GM19452 (cell line): ENCODE measurements at regions not wholly inside any gene's neighbourhood (a gene's known extent, or its start where the extent isn't known, plus 50 kb on each side); places are given as distances from the start of the nearest gene placed in this dataset.
A peak's percentile ranks its signal among the peaks of the same experiment; 100 is the strongest.

Experiments
- ATAC-seq: cut with Tn5 transposase; IDR thresholded peaks from one replicate; pipeline ENCODE4 v1.9.1; 2021; ENCODE audit not compliant: unreplicated experiment

DNA sequence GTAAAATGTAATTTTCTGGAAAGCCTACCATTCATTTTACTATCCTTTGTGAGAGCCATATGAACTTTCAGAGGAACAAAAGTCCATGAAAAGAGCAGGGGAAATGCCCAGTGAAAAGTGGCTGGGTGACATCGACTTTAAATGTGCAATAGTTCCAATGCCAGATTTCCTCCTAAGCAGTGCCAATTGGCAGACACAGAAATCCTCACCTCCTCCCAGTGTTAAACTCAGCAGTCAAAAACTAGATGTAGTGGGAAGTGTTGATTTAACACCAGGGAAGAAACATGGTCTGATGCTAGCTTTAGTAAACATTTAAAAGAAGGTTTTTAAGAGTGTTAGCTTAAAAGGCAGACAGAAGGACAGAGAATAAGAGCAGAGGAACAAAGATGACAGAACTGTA lies 2055.2 kb downstream of the MAT2B start:
- ATAC-seq, result no peak

DNA sequence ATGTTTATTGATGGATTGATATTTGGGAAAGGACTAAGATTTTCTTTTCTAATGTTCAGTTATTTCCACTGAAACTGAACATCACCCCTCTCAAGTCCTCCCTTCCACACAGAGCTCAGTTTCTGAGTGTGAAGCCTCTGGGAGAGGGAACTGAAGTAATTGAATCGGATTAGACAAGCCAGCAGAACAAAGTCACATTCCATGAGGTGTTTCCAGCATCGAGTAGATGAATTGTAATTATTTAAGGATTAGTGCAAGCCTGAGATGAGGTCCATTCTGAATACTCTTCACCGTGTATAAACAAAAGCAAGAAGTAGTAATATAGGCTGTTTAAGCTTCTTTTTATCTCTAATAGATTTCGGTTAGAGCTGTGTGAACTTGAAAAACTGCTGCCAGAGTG lies 2060.5 kb downstream of the MAT2B start:
- ATAC-seq, result no peak

DNA sequence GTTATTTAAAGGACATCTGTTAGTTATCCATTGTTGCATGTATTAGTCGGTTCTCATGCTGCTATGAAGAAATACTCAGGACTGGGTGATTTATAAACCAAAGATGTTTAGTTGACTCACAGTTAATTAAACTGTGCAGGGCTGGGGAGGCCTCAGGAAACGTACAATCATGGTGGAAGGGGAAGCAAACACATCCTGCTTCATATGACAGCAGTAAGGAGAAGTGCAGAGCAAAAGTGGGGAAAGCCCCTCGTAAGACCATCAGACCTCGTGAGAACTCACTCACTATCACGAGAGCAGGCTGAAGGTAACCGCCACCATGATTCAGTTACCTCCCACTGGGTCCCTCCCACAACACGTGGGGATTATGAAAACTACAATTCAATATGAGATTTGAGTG lies 2064.1 kb downstream of the MAT2B start:
- ATAC-seq, result no peak

DNA sequence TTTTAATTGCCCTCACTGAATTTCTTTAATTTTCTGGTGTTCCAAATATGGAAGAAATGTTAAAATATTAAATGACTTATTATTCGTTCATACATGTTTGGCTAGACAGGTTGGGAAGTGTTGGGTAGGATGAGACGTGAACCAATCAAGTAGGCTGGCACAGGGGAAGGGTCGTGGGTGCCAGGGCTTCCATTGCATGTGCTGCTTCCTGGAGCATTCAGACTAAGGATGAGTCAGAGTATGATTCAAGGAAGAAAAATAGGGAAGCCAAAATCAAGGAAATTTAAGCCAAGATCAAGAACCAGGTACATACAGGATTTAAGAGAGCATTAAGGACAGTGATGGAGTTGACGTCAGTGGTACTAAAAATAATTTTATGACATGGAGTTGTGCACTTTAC lies 2068.0 kb downstream of the MAT2B start:
- no peak for ATAC-seq

DNA sequence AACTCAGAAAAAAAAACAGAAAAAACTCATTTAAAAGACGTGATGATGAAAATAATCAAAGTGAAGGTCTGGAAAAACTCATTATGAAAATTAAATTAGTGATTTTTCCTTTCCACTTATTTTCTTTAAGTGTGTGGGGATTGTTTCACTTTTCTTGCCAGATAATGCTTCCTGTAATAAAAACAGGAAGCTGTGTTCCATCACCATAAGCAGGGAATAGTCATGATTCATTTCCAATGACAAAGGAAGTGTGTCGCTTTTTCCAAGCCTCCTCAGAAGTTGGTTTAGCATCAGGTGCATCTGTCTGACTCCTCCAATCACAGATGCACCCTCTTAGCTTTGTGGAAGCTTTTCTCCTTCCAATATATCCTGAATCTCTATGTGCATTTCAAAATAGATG lies 2068.7 kb downstream of the MAT2B start:
- ATAC-seq, result no peak

DNA sequence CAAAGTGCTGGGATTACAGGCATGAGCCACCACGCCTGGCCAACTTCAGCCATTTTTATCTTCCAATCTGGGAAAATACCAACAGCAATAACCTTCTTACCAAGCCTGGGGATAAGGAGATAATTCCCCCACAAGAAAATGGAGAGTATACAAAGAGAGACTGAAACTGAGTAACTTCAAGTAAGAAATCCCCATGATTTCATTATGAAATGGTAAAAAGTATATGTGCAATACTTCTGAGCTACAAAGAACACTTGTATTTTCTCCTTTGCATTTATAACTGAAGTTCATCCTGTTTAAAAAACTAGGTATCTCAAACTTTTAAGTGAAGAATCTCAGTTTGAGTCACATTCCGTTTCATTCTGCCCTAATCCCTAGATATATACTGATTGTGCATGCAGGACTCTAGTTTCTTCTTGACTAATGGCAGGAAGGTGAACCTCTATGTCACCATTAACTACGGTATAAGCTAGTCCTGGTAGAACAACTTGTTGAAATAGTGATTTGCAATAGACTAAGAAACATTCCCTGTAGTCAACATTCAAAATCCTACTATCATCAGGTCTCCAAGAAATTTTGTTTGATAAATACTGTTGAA lies 2071.4 kb downstream of the MAT2B start:
- ATAC-seq, result no peak

DNA sequence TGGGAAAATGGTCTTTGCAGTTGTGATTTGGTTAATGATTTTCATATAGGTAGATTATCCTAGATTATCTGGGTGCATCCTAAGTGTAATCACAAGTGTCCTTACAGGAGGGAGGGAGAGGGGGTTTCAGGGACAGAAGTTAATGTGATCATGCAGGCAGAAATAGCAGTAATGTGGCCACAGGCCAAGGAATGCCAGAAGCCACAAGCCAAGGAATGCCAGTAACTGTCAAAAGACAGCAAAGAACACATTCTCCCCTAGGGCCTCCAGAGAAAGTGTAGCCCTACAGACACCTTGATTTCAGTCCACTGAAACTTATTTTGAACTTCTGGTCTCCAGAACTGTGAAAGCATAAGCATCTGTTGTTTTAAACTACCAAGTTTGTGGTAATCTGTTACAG lies 2074.5 kb downstream of the MAT2B start:
- ATAC-seq, result no peak

DNA sequence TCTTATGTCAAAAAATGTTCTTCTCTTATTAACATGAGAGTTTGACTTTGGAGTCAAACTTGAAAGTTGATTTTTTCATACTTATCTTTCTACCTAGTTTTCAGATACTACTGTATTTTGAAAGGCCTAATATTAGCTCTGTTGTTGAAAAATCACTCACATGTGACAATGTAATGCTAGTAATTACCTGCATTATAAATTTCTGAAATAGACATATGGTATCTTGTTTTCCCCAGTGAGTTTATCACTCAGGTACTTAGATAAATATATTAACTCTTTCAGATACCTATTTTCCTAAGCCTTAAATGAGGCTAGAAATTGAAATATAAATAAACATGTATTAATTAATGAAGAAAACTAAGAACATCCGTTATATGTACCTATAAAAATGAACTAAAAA lies 2089.3 kb downstream of the MAT2B start:
- ATAC-seq, result no peak

DNA sequence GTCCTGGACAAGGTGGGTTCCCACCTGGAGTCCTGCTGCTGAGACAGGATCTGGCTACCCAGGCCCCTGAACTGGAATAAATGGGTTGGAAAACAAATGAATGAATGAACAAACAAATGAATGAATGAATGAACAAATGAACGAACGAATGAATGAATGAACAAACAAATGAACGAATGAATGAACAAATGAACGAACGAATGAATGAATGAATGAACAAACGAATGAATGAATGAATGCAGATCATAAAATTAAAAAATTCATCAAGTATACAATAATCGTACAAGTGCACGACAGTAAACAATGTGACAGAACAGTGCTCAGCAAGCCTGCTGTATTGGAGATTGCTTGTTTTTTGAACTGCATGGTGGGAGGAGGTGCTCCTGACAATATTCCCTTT lies 2097.1 kb downstream of the MAT2B start:
- no peak for ATAC-seq

DNA sequence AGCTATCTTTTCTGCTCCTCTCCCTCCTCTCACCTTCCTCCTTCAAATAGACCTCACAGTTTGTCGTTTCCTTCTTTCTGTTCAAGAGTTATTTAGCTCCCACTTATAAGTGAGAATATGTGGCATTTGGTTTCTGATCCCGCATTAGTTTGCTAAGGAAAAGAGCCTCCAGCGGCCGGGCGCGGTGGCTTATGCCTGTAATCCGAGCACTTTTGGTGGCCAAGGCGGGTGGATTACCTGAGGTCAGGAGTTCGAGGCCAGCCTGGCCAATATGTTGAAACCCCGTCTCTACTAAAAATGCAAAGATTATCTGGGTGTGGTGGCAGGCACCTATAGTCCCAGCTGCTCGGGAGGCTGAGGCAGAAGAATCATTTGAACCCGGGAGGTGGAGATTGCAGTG lies 2101.6 kb downstream of the MAT2B start:
- no peak for ATAC-seq

DNA sequence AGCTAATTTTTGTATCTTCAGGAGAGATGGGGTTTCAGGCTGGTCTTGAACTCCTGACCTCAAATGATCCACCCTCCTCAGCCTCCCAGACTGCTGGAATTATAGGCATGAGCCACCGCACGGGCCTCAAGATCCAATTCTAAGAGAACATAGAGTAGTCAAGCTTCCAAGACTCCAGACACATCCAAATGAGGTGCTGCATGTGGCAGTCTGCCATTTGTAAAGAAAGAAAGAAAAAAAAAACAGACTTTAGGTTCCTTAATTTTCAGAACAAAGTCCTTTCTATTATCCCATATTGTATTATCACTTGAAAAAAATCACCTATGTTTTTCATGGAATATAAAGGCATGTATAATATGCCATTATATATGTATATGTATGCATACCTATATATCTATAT lies 2104.5 kb downstream of the MAT2B start:
- no peak for ATAC-seq

DNA sequence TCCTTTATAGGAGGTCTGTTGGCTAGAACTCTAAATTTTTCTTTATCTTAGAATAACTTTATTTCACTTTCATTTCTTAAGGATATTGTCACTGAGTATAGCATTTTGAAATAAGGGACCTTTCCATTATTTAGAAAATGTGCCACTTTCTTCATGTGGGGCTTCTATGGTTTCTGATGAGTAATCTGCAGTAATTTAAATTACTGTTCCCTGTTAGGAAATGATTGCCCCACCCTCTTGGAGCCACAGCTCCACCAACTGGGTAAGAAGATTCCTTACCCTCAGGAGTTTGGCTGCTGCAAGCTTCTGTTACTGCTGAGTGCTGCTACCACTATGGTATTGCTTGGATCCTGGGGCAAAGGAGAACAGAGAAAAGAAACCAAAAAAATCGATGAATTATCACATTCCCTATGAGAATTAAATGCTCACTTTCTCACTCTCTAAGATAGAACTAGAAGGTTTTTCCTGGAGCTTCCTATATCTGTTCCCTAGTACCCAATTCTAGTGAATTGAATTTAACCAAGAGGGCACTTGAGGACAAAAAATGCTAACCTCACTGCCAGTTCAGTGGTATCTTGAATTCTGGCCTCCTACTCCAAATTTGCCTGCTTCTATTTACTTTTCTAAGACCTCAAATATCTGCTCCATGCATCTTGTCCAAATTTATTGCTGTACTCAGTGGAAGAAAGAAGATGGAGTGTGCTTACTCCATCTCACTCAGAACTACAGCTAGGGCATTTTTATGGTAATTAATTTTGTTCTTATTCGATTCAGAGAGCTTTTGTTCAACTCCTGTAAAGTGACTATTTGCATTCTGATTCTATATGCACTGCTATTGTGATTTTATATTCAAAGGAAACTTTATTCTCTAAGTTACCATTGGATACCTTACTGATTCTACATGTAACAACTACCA lies 2111.3 kb downstream of the MAT2B start:
- no peak for ATAC-seq

DNA sequence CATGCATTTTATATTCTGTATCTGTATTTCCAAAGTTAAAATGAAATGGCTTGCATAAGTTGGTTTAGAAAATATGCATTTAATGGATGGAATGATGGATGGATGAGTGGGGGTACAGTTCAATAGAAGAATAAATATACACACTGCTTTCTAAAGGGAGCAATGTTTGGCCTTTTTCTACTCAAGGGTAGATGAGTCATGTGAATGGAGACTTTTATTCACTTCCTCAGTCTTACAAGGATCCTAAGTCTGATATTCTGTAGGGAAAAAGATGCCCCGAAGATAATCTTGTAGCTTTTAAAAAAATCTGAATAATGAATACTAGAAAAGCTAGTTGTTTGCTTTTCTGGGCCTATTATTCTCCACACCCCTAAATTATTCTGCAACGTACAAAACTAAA lies 2112.1 kb downstream of the MAT2B start:
- no peak for ATAC-seq

DNA sequence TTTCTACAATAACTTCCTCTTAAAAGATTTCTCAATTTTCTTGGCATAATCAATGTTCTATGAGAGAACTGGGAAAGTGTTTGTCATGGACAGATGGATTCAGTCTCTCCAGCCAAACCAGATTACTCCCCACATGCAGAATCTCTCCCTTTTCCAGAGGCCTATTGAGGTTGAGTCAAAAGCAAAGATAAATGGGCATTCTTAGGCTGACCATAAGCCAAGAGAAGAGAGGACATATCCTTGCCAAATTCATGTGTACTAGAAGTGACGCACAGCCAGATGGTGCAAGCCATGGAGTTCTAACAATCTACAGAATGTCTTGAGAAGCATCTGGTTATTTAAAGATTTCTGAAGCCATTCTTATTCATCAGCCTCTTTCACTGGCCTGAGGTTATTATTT lies 2115.0 kb downstream of the MAT2B start:
- no peak for ATAC-seq

DNA sequence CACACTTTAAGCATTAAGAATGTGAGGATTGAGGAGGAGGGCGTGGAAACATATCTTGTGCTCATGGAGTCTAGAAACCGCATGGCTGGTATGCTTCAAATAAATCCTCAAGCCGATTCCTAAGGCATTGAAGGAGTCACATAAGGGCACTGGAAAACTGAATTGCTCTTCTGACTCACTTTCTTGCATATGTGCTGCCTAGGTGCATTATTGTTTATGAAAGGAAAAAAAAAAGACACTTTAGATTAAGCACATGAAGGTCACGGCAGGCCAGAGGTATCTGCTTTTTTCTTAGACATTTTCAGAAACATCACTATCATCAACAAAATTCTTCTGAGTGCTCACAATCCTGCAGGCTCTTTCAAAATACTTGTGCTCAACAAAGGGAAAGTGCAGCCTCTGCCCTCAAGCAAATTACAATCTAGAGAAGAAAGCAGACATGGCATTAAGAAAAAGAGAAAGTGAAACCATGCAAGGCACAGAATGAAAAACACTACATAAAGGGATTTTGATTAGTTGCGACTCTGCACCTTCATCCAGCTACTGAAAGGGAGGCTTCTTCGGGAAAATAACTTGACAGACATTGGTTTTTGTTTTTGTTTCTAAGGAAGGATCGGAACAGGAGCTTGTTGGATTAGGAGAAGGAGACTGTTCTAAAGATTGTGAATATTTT lies 2117.6 kb downstream of the MAT2B start:
- ATAC-seq, result no peak

DNA sequence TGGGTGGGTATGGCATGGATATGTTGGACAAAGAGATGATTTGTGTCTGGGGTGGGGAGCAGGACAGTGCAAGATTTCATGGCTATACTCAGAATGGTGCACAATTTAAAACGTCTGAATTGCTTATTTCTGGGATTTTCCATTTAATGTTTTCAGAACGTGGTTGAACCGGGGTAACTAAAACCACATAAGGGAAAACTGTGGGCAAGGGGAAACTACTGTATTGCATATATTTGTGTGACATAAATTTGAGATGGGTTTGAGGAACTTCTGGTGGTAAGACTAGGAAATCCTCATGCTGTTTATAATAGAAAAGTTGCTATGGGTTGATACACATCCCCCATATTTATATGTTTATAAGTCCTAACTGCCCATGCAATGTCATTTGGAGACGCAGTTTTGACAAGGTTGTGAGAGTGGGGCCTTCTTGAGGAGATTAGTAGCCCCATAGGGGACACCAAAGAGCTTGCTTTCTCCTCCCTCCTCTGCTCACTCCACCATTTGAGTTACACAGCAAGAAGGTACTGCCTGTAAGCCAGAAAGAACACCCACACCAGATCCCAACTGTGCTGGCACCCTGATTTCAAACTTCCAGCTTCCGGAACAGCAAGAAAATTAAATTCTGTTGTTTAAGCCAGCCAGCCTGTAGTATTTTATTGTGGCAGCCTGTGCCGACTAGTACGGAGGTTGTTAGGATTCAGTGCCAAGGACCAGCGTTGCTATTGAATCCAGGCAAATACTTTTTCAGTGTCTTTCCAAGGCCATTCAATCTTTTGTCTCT lies 2118.9 kb downstream of the MAT2B start:
- no peak for ATAC-seq

DNA sequence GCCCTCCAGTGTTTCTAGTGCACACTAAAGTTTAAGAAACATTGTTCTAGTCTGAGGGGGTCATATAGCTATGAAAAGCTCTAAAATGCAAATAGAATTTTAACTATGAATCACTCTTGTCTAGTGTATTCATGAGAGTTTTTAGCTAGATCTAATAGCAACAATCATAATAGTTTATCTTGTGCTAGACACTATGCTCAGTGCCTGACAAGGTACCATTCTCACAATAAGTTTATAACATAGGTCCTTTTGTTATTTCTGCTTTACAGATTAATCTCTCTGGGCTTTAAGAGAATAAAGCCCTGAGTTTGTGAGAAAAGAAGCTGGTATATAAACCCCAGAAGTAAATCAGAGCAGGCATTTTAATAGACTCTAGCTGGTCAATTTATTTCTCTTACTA lies 2120.7 kb downstream of the MAT2B start:
- ATAC-seq, result no peak

DNA sequence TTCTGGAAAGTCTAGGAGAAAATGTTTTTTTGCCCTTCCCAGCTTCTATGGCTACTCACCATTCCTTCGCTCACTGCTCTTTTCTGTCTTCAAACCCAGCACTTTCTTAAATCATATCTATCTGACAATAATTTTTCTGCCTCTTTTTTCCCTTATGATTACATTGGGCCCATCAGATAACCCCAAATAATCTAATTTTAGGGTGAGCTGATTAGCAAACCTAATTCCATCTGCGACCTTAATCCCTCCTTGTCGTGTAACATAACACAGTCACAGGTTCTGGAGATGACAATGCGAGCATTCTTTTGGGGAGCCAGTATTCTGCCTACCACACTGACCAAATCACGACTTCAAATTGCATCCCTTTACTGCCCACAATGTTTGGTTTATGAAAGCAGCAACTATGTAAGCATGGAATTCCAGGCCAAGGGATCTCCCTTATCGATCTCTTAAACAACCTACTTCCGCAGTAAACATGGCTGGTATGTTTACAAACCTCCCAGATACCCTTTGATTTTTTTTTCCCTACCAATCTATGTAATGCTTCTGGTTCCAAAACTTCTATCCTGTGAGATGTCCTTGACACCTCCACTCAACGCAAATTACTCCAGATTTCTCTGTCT lies 2122.2 kb downstream of the MAT2B start:
- no peak for ATAC-seq

DNA sequence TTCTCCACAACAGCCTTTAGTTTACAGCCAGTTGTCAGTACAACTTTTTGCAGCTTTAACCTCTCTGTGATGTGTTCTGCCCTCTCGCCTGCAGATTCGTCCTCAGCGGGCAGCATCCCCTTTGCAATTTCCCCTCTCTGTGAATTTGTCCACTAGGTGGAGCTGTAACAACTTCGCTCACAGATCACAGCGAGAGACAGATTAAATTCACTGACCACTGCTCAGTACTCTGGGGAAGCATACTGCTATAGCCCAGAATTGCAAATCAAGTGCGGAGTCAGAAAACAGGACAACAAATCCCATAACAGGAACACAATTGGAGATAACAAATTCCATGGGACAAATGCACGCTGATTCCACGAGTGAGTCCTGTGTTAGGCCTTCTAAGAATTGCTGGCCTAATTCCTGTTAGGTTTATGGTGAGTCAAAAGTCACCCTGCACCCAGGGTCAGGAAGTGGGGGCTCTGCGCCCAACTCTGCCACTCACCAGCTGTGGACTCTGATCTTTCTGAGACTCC lies 2124.9 kb downstream of the MAT2B start:
- peak; percentile 65 for ATAC-seq

DNA sequence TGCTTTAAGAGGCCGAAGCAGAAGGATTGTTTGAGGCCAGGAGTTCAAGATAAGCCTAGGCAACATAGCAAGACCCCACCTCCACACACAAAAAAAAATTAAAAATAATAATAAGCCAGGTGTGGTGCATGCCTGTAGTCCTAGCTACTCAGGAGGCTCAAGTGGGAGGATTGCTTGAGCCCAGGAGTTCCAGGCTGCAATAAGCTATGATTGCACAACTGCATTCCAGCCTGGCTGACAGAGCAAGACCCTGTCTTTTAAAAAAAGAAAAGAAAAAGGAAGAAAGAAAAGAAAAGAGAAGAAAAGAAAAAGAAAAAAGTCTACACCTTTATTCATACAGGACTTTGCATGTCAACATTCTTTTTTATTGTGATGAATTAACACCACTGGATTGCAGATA lies 2125.8 kb downstream of the MAT2B start:
- no peak for ATAC-seq

DNA sequence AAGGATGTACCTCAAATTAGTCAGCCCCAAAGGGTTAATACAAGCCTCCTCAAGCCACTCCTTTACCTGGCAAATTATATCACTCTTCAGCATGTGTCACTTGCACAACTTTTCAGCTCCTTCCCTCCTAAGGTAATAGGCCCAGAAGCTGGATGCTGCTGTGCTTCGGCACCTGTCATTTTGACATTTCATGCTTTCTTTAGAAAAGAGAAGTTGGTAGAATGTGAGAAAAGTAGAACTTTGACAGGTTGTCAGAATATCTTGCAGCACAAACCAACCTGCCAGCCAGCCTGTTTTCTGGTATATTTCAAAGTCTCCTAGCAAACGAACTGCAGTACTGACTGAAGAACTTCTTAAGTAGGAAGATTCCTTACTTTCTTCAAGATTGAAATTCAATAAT lies 2136.9 kb downstream of the MAT2B start:
- ATAC-seq, result no peak
